ENCODE measurements at regions not wholly inside any gene's neighbourhood (a gene's known extent, or its start where the extent isn't known, plus 50 kb on each side); places are given as distances from the start of the nearest gene placed in this dataset.
"Not testable (repeated sequence)": the region's sequence is repeated elsewhere in the genome, so short reads cannot be mapped to it uniquely, and the experiment has no call there.

DNA sequence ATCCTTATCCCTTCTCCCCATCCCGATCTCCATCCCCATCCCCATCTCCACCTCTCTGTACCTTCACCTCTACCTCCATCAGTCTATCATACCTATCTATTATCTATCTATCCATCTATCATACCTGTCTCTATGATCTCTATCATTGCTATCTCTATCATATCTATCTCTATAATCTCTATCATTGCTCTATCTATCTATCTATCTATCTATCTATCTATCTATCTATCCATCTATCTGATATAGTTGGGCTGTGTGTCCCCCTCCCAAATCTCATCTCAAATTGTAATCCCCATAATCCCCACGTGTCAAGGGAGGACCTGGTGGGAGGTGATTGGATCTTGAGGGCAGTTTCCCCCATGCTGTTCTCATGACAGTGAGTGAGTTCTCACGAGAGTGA, 97.9 kb upstream of the PAXBP1 start:
- peaks cover 21% of the 10 kb centered on the region; the same call in 1 of the 2 replicates for H3K27me3 ChIP-seq (replicated peaks; ENCODE audit: insufficient read depth)
- no peak overlapping the region for H3K4me3 ChIP-seq

DNA sequence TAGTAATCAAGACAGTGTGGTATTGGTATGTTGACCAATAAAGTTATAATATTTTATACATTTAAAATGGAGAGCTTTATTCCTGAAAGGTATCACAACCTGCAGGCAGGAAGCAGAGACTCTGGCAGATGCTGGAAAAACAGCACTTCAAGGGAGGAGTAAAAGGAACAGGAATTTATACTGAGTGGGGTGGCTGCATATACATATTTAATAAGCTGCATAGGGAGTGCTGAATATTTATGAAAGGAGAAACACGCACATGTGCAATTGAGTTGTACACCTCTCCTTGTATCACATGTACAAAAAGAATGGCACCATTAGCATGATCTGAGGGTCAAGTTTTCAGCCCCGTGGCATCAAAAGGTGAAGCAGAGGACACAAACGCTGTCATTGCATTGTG, 104.9 kb upstream of the PAXBP1 start:
- H3K27me3 ChIP-seq (replicated peaks; ENCODE audit: insufficient read depth) = 0 out of 2 replicates have a peak, but pooled peaks cover 33% of the 10 kb centered on the region
- no peaks in the 10 kb centered on the region for H3K4me1 ChIP-seq (ENCODE audit: insufficient read depth)
- H3K4me2 ChIP-seq (ENCODE audit: unreplicated experiment) = no peak overlapping the region
- no peaks in the 10 kb centered on the region for H3F3A ChIP-seq (ENCODE audit: insufficient read depth)
- no peak overlapping the region for H3K9ac ChIP-seq
- no peaks in the 10 kb centered on the region for H3K9me3 ChIP-seq (ENCODE audit: low read depth)
- H3K9me2 ChIP-seq (ENCODE audit: insufficient read depth) = no peaks in the 10 kb centered on the region
- in situ Hi-C loops (cut with MboI) = no loop called here
- DNase-seq = no peak
- H3K4me3 ChIP-seq = no peak overlapping the region
- H3K36me3 ChIP-seq (ENCODE audit: low read depth) = no peaks in the 10 kb centered on the region
- H3K27ac ChIP-seq = no peak overlapping the region
- 17 to 25% methylated on average over 3 of the region's 3 CpGs for WGBS, 2 experiments (ENCODE audit: low coverage in 1 of 2, low lambda C conversion rate in 2 of 2, missing lambda C conversion rate in 2 of 2)
- H4K20me1 ChIP-seq (ENCODE audit: insufficient read depth) = no peaks in the 10 kb centered on the region
- TF ChIP-seq EZH2phosphoT487 (IDR thresholded peaks at IDR 0.05; ENCODE audit: insufficient read depth, low read depth) (no peak), EZH2 (IDR thresholded peaks at IDR 0.05; ENCODE audit: insufficient read depth, poor library complexity, severe bottlenecking) (no peak)
- no peaks in the 10 kb centered on the region for H3K79me2 ChIP-seq (ENCODE audit: insufficient read depth)
- no peak overlapping the region for H2AFZ ChIP-seq

More for the DNA sequence above, 97.9 kb upstream of the PAXBP1 start:
- Histone ChIP-seq H3K36me3 (ENCODE audit: low read depth) (no peaks in the 10 kb centered on the region), H3K27ac (no peak overlapping the region), H3F3A (ENCODE audit: insufficient read depth) (no peaks in the 10 kb centered on the region), H4K20me1 (ENCODE audit: insufficient read depth) (no peaks in the 10 kb centered on the region), H3K9me3 (ENCODE audit: low read depth) (no peaks in the 10 kb centered on the region), H3K4me2 (ENCODE audit: unreplicated experiment) (no peak overlapping the region), H3K4me1 (ENCODE audit: insufficient read depth) (no peaks in the 10 kb centered on the region), H3K9ac (no peak overlapping the region), H3K79me2 (ENCODE audit: insufficient read depth) (no peaks in the 10 kb centered on the region), H2AFZ (no peak overlapping the region), H3K9me2 (ENCODE audit: insufficient read depth) (no peaks in the 10 kb centered on the region)
- 21 to 30% methylated on average over 3 of the region's 3 CpGs for WGBS, 2 experiments (ENCODE audit: low coverage in 1 of 2, low lambda C conversion rate in 2 of 2, missing lambda C conversion rate in 2 of 2)
- TF ChIP-seq EZH2phosphoT487 (IDR thresholded peaks at IDR 0.05; ENCODE audit: insufficient read depth, low read depth) (no peak), EZH2 (IDR thresholded peaks at IDR 0.05; ENCODE audit: insufficient read depth, poor library complexity, severe bottlenecking) (no peak)
- no peak for DNase-seq
- in situ Hi-C loops (cut with MboI) = no loop called here

DNA sequence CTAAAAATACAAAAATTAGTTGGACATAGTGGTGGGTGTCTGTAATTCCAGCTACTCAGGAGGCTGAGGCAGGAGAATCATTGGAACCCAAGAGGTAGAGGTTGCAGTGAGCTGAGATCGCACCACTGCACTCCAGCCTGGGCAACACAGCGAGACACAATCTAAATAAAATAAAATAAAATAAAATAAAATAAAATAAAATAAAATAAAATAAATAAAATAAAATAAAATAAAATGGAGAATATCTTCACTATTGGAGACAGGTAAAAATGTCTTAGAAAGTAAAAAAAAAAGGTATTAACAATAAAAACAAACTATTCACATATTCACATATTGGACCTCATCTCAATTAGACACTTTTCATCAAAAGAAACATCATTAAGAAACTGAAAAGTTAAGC, 106.3 kb upstream of the PAXBP1 start:
- H3K4me1 ChIP-seq (ENCODE audit: insufficient read depth); DNase-seq; H3F3A ChIP-seq (ENCODE audit: insufficient read depth); in situ Hi-C loops (cut with MboI); H3K4me2 ChIP-seq (ENCODE audit: unreplicated experiment); H3K9me3 ChIP-seq (ENCODE audit: low read depth); H3K79me2 ChIP-seq (ENCODE audit: insufficient read depth); H3K9ac ChIP-seq; H3K27ac ChIP-seq; H3K9me2 ChIP-seq (ENCODE audit: insufficient read depth); H3K36me3 ChIP-seq (ENCODE audit: low read depth); H4K20me1 ChIP-seq (ENCODE audit: insufficient read depth); H2AFZ ChIP-seq; H3K4me3 ChIP-seq: not testable (repeated sequence)
- H3K27me3 ChIP-seq (replicated peaks; ENCODE audit: insufficient read depth) = 0 out of 2 replicates have a peak, but pooled peaks cover 33% of the 10 kb centered on the region
- 63 to 68% methylated on average over 2 of the region's 2 CpGs for WGBS, 2 experiments (ENCODE audit: low coverage in 1 of 2, low lambda C conversion rate in 2 of 2, missing lambda C conversion rate in 2 of 2)

DNA sequence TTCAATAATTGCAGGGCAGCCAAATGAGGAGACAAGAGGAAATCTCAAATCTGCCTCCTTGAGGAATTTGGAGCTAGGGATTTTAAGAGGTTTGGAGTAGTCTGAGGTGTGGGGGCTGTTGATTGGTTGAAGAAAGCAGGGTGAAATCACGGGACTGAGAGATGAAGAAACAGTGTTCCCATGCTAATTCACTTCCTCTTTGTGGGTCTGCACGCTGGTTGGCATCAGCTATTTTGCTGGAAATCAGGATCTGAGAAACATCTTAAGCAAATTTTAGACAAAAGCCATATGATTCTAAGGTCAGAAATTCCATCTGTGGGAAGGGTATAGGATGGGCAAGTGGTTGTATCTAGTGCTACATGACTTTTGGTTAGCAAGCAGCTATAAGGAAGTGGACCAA, 107.1 kb upstream of the PAXBP1 start:
- Histone ChIP-seq H2AFZ (no peak overlapping the region), H3K79me2 (ENCODE audit: insufficient read depth) (no peaks in the 10 kb centered on the region), H3K36me3 (ENCODE audit: low read depth) (no peaks in the 10 kb centered on the region), H3K9me3 (ENCODE audit: low read depth) (no peaks in the 10 kb centered on the region), H3K9ac (no peak overlapping the region), H4K20me1 (ENCODE audit: insufficient read depth) (no peaks in the 10 kb centered on the region), H3K27ac (no peak overlapping the region), H3K27me3 (replicated peaks; ENCODE audit: insufficient read depth) (0 out of 2 replicates have a peak, but pooled peaks cover 39% of the 10 kb centered on the region), H3F3A (ENCODE audit: insufficient read depth) (no peaks in the 10 kb centered on the region), H3K4me3 (no peak overlapping the region), H3K4me2 (ENCODE audit: unreplicated experiment) (no peak overlapping the region), H3K9me2 (ENCODE audit: insufficient read depth) (no peaks in the 10 kb centered on the region), H3K4me1 (ENCODE audit: insufficient read depth) (no peaks in the 10 kb centered on the region)
- in situ Hi-C loops (cut with MboI) = no loop called here
- 17 to 20% methylated on average over 2 of the region's 2 CpGs for WGBS, 2 experiments (ENCODE audit: low coverage in 1 of 2, low lambda C conversion rate in 2 of 2, missing lambda C conversion rate in 2 of 2)
- TF ChIP-seq EZH2 (IDR thresholded peaks at IDR 0.05; ENCODE audit: insufficient read depth, poor library complexity, severe bottlenecking) = no peak
- TF ChIP-seq EZH2phosphoT487 (IDR thresholded peaks at IDR 0.05; ENCODE audit: insufficient read depth, low read depth) = no peak
- no peak for DNase-seq

DNA sequence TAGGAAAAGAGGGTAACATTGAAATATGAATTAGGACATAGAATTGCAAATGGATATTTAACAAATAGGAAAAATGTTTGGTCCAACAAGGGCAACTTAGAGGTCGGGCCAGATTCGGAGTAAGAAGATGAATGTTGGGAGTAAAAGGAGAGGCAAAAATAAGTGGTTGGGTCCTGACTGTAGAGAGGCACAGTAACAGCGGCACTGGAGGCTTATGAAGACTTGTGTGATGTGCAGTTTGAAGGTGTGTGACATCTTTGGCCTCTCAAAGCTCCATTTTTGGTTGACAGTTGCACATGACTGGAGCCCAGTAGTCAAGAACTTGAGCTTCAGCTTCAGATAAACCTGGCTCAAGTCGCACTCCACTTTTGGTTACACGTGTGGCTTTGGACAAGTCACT, 109.9 kb upstream of the PAXBP1 start:
- H3K27ac ChIP-seq = no peak overlapping the region
- TF ChIP-seq EZH2 (IDR thresholded peaks at IDR 0.05; ENCODE audit: insufficient read depth, poor library complexity, severe bottlenecking) (no peak), EZH2phosphoT487 (IDR thresholded peaks at IDR 0.05; ENCODE audit: insufficient read depth, low read depth) (no peak)
- no peaks in the 10 kb centered on the region for H3K9me2 ChIP-seq (ENCODE audit: insufficient read depth)
- H3K79me2 ChIP-seq (ENCODE audit: insufficient read depth) = no peaks in the 10 kb centered on the region
- H4K20me1 ChIP-seq (ENCODE audit: insufficient read depth) = no peaks in the 10 kb centered on the region
- H3K9me3 ChIP-seq (ENCODE audit: low read depth) = no peaks in the 10 kb centered on the region
- H2AFZ ChIP-seq = no peak overlapping the region
- no peaks in the 10 kb centered on the region for H3K36me3 ChIP-seq (ENCODE audit: low read depth)
- H3K4me2 ChIP-seq (ENCODE audit: unreplicated experiment) = no peak overlapping the region
- in situ Hi-C loops (cut with MboI) = no loop called here
- DNase-seq = no peak
- H3K4me3 ChIP-seq = no peak overlapping the region
- no peaks in the 10 kb centered on the region for H3K4me1 ChIP-seq (ENCODE audit: insufficient read depth)
- WGBS, 2 experiments (ENCODE audit: low coverage in 1 of 2, low lambda C conversion rate in 2 of 2, missing lambda C conversion rate in 2 of 2) = 48 to 59% methylated on average over 5 of the region's 5 CpGs
- H3K9ac ChIP-seq = no peak overlapping the region
- 0 out of 2 replicates have a peak, but pooled peaks cover 44% of the 10 kb centered on the region for H3K27me3 ChIP-seq (replicated peaks; ENCODE audit: insufficient read depth)
- no peaks in the 10 kb centered on the region for H3F3A ChIP-seq (ENCODE audit: insufficient read depth)
